Hepatocyte (in vitro differentiated cells): ENCODE measurements at regions not wholly inside any gene's neighbourhood (a gene's known extent, or its start where the extent isn't known, plus 50 kb on each side); places are given as distances from the start of the nearest gene placed in this dataset.

Experiments used
- DNase-seq: peaks from one replicate; pipeline ENCODE4 v3.0.0-alpha.2; 2016; ENCODE audit warnings: low spot score
- H2AFZ ChIP-seq: fragments of 200-600 bp; sonication (generic); 2 replicates; pipeline ENCODE4 v1.6.0; 2016; ENCODE audit warnings: antibody characterized with exemption, mild to moderate bottlenecking
- H3K27ac ChIP-seq: fragments of 200-600 bp; sonication (generic); 2 replicates; pipeline ENCODE4 v1.5.1; 2016; ENCODE audit warnings: mild to moderate bottlenecking
- H3K27me3 ChIP-seq: fragments of 200-600 bp; sonication (generic); 2 replicates; pipeline ENCODE4 v1.6.1; 2016
- H3K36me3 ChIP-seq: fragments of 200-600 bp; sonication (generic); replicated peaks from 2 replicates; pipeline ENCODE4 v1.5.1; 2016; ENCODE audit warnings: low read depth; ENCODE audit not compliant: insufficient read depth
- H3K4me1 ChIP-seq: fragments of 200-600 bp; sonication (generic); 2 replicates; pipeline ENCODE4 v1.5.1; 2016; ENCODE audit warnings: mild to moderate bottlenecking, moderate library complexity; ENCODE audit not compliant: insufficient read depth
- H3K4me2 ChIP-seq: fragments of 200-600 bp; sonication (generic); 2 replicates; pipeline ENCODE4 v1.6.0; 2016
- H3K4me3 ChIP-seq: fragments of 200-600 bp; sonication (generic); 2 replicates; pipeline ENCODE4 v1.5.1; 2016; ENCODE audit warnings: mild to moderate bottlenecking
- H3K79me2 ChIP-seq: fragments of 200-600 bp; sonication (generic); 2 replicates; pipeline ENCODE4 v1.6.0; 2017; ENCODE audit warnings: mild to moderate bottlenecking
- H3K9me2 ChIP-seq: fragments of 200-600 bp; sonication (generic); replicated peaks from 2 replicates; pipeline ENCODE4 v1.6.0; 2017; ENCODE audit warnings: mild to moderate bottlenecking; ENCODE audit not compliant: insufficient read depth
- H3K9me3 ChIP-seq: fragments of 200-600 bp; sonication (generic); 2 replicates; pipeline ENCODE4 v1.5.1; 2016; ENCODE audit warnings: low read depth, mild to moderate bottlenecking
- H4K20me1 ChIP-seq: fragments of 200-600 bp; sonication (generic); 2 replicates; pipeline ENCODE4 v1.6.0; 2016; ENCODE audit warnings: mild to moderate bottlenecking; ENCODE audit not compliant: insufficient read depth, poor library complexity, severe bottlenecking
- CTCF ChIP-seq: fragments of 200-600 bp; sonication (generic); IDR thresholded peaks from 2 replicates; pipeline ENCODE4 v1.5.1; 2016; ENCODE audit warnings: antibody characterized with exemption, mild to moderate bottlenecking; ENCODE audit not compliant: poor library complexity
- EZH2 ChIP-seq: fragments of 200-600 bp; sonication (generic); IDR thresholded peaks from 2 replicates; pipeline ENCODE4 v1.6.1; 2016; ENCODE audit warnings: antibody characterized with exemption, mild to moderate bottlenecking, borderline replicate concordance
- EZH2phosphoT487 ChIP-seq: fragments of 200-600 bp; sonication (generic); IDR thresholded peaks from one replicate; pipeline ENCODE4 v1.6.1; 2018; ENCODE audit warnings: antibody characterized with exemption, mild to moderate bottlenecking, low read depth, moderate library complexity; ENCODE audit not compliant: unreplicated experiment, severe bottlenecking
- WGBS: methylation state at CpG from one replicate; pipeline ENCODE4 v1.1.6; 2016; ENCODE audit warnings: low lambda C conversion rate; ENCODE audit errors: missing lambda C conversion rate; 5-methylcytosine and 5-hydroxymethylcytosine counted together

DNA sequence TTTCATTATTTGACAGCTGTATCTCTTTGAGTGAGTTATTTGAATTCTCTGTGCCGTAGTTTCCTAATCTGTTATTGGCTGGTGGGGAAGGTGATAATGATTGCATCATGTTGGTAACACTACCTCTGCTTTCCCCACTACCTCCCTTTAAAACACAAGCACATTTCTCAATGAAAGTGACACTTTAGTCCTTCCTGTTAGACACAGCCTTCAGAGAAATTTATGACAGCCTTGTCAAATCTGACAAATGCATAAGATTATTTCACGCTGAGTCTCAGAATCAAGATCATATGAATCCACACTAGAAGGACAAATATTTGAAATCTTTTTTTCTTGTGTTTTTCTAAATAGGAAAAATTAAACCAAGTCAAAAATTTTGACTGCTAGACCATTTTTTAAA, 896.1 kb downstream of the CENPC start:
- Histone ChIP-seq H2AFZ (no peak overlapping the region), H3K4me2 (no peak overlapping the region), H3K27me3 (no peaks in the 10 kb centered on the region), H3K79me2 (no peaks in the 10 kb centered on the region), H3K9me2 (no peaks in the 10 kb centered on the region), H3K36me3 (no peaks in the 10 kb centered on the region), H4K20me1 (no peaks in the 10 kb centered on the region), H3K27ac (no peak overlapping the region), H3K4me3 (no peak overlapping the region), H3K4me1 (no peaks in the 10 kb centered on the region), H3K9me3 (no peaks in the 10 kb centered on the region)
- 88% methylated on average over 2 of the region's 2 CpGs for WGBS
- no peak for DNase-seq
- TF ChIP-seq CTCF, result no peak

DNA sequence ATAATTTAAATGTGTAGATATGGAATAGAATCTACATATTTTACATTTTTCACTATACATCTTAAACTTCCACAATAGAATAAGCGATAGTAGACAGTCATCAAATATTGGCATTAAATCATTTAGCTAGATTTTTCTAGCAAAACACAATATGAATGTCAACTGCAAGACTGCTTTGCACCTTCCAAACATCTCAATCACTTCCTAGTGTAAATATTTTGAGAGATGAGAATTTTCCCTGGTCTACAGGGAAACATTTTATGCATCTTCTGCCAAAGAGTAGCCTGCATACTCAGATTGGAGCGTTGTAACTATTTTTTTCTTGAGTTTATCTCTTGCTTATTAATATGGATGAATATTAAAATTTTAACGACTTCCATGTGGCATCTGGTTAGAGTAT, 897.4 kb downstream of the CENPC start:
- DNase-seq, result no peak
- Histone ChIP-seq H3K9me2 (no peaks in the 10 kb centered on the region), H4K20me1 (no peaks in the 10 kb centered on the region), H2AFZ (no peak overlapping the region), H3K9me3 (no peaks in the 10 kb centered on the region), H3K4me3 (no peak overlapping the region), H3K4me1 (no peaks in the 10 kb centered on the region), H3K27ac (no peak overlapping the region), H3K79me2 (no peaks in the 10 kb centered on the region), H3K27me3 (no peaks in the 10 kb centered on the region), H3K36me3 (no peaks in the 10 kb centered on the region), H3K4me2 (no peak overlapping the region)
- TF ChIP-seq CTCF, result no peak
- no peak for TF ChIP-seq EZH2phosphoT487
- TF ChIP-seq EZH2, result no peak
- 83% methylated on average over 3 of the region's 3 CpGs for WGBS

DNA sequence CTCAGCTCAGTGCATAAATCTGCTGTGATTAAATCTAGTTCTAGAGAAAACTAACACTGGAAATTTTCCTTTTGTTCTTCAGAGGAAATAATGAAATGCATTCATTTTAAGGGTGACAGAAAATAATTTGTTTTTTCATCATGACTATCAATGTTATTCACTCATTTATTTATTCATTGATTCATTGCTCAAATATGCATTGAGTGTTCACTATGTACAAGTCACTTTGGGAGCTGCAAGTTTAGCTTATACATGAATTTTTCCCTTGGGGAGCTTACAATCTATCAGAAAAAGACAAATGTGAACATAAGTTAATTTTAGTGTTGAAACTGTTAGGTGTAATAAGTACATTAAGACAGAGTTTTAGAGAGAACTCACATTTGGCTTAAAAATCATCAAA, 897.8 kb downstream of the CENPC start:
- no peak overlapping the region for H2AFZ ChIP-seq
- no peaks in the 10 kb centered on the region for H4K20me1 ChIP-seq
- no peaks in the 10 kb centered on the region for H3K9me2 ChIP-seq
- DNase-seq, result no peak
- no peaks in the 10 kb centered on the region for H3K36me3 ChIP-seq
- H3K4me1 ChIP-seq, result no peaks in the 10 kb centered on the region
- H3K4me3 ChIP-seq, result no peak overlapping the region
- H3K9me3 ChIP-seq, result no peaks in the 10 kb centered on the region
- no peaks in the 10 kb centered on the region for H3K27me3 ChIP-seq
- no peak for TF ChIP-seq EZH2
- TF ChIP-seq EZH2phosphoT487, result no peak
- TF ChIP-seq CTCF, result no peak
- no peaks in the 10 kb centered on the region for H3K79me2 ChIP-seq
- H3K27ac ChIP-seq, result no peak overlapping the region
- no peak overlapping the region for H3K4me2 ChIP-seq

- Histone ChIP-seq H3K4me1 (no peaks in the 10 kb centered on the region), H3K4me2 (no peak overlapping the region), H3K27ac (no peak overlapping the region), H3K4me3 (no peak overlapping the region), H2AFZ (no peak overlapping the region), H3K27me3 (no peaks in the 10 kb centered on the region), H4K20me1 (no peaks in the 10 kb centered on the region), H3K9me2 (no peaks in the 10 kb centered on the region), H3K9me3 (no peaks in the 10 kb centered on the region), H3K79me2 (no peaks in the 10 kb centered on the region), H3K36me3 (no peaks in the 10 kb centered on the region)
- TF ChIP-seq EZH2 (no peak), CTCF (no peak)
- no peak for DNase-seq
- 68% methylated on average over 5 of the region's 5 CpGs for WGBS
Measured at GRCh38 chr4:66640233-66640990, 904.9 kb downstream of the CENPC start.
